ENCODE measurements at regions not wholly inside any gene's neighbourhood (a gene's known extent, or its start where the extent isn't known, plus 50 kb on each side); places are given as distances from the start of the nearest gene placed in this dataset.

- TF ChIP-seq POLR2A (IDR thresholded peaks at IDR 0.05) (no peak), CTCF (IDR thresholded peaks at IDR 0.05) (no peak)
Observed at GRCh38 chr2:120937686-120938044, 202.0 kb downstream of the GLI2 start.
